Subcutaneous abdominal adipose tissue (tissue), 5 donors: ENCODE measurements at regions not wholly inside any gene's neighbourhood (a gene's known extent, or its start where the extent isn't known, plus 50 kb on each side); places are given as distances from the start of the nearest gene placed in this dataset.

Experiments
- H3K27ac ChIP-seq: one replicate; pipeline ENCODE4 v1.7.0; 2013; ENCODE audit warnings: low read depth, mild to moderate bottlenecking, inconsistent platforms, low read length, moderate library complexity
- H3K27me3 ChIP-seq, 5 donors: one replicate each; pipeline ENCODE4 v1.7.0; 2013; ENCODE audit warnings: low read length in 5 of 5, inconsistent platforms in 1 of 5; ENCODE audit not compliant: control insufficient read depth in 5 of 5, insufficient read depth in 4 of 5
- H3K36me3 ChIP-seq, 5 donors: one replicate each; pipeline ENCODE4 v1.7.0; 2013; ENCODE audit warnings: low read length in 5 of 5; ENCODE audit not compliant: control insufficient read depth in 5 of 5, insufficient read depth in 5 of 5
- H3K4me1 ChIP-seq, 5 donors: one replicate each; pipeline ENCODE4 v1.7.0; 2013; ENCODE audit warnings: low read length in 5 of 5, mild to moderate bottlenecking in 3 of 5, moderate library complexity in 1 of 5; ENCODE audit not compliant: control insufficient read depth in 5 of 5, insufficient read depth in 5 of 5
- H3K4me3 ChIP-seq, 5 donors: one replicate each; pipeline ENCODE4 v1.7.0; 2013; ENCODE audit warnings: low read length in 5 of 5, low read depth in 1 of 5
- H3K9ac ChIP-seq, 5 donors: one replicate each; pipeline ENCODE4 v1.7.0; 2013; ENCODE audit warnings: low read length in 5 of 5, mild to moderate bottlenecking in 4 of 5, moderate library complexity in 3 of 5
- H3K9me3 ChIP-seq, 5 donors: one replicate each; pipeline ENCODE4 v1.7.0; 2013; ENCODE audit warnings: low read length in 5 of 5; ENCODE audit not compliant: control insufficient read depth in 5 of 5
- donor health status: healthy.
- donor health status: healthy.
- donor health status: healthy.
- donor health status: healthy.
- donor health status: healthy.

GRCh38 chr4:59979061-59979460, 1221.1 kb upstream of the ADGRL3 start:
- Histone ChIP-seq H3K27me3 (no peaks in the 10 kb centered on the region), H3K27ac (no peak overlapping the region), H3K36me3 (no peaks in the 10 kb centered on the region), H3K9ac (no peak overlapping the region), H3K4me1 (no peaks in the 10 kb centered on the region), H3K4me3 (no peak overlapping the region), H3K9me3 (peaks cover 0 to 2% (median 0%) of the 10 kb centered on the region in 5 donors)

- Histone ChIP-seq H3K36me3 (no peaks in the 10 kb centered on the region), H3K9ac (no peak overlapping the region), H3K9me3 (peaks cover 0 to 2% (median 0%) of the 10 kb centered on the region in 5 donors), H3K27ac (no peak overlapping the region), H3K4me3 (no peak overlapping the region), H3K4me1 (no peaks in the 10 kb centered on the region), H3K27me3 (no peaks in the 10 kb centered on the region)
Measured at GRCh38 chr4:59983852-59984251, 1216.3 kb upstream of the ADGRL3 start.

- Histone ChIP-seq H3K9me3 (no peaks in the 10 kb centered on the region), H3K9ac (no peak overlapping the region), H3K27ac (no peak overlapping the region)
Measured at GRCh38 chr4:59987289-59987688, 1212.8 kb upstream of the ADGRL3 start.

GRCh38 chr4:59994118-59994517, 1206.0 kb upstream of the ADGRL3 start:
- Histone ChIP-seq H3K27ac (no peak overlapping the region), H3K36me3 (no peaks in the 10 kb centered on the region), H3K4me1 (no peaks in the 10 kb centered on the region), H3K4me3 (no peak overlapping the region), H3K27me3 (no peaks in the 10 kb centered on the region), H3K9me3 (peaks cover 3 to 17% (median 7%) of the 10 kb centered on the region in 5 donors), H3K9ac (no peak overlapping the region)

More at GRCh38 chr4:59987289-59987688, 1212.8 kb upstream of the ADGRL3 start:
- Histone ChIP-seq H3K4me1 (no peaks in the 10 kb centered on the region), H3K36me3 (no peaks in the 10 kb centered on the region), H3K27me3 (no peaks in the 10 kb centered on the region), H3K4me3 (no peak overlapping the region)

GRCh38 chr4:60002603-60003337, 1197.4 kb upstream of the ADGRL3 start:
- no peaks in the 10 kb centered on the region for H3K27me3 ChIP-seq
- no peaks in the 10 kb centered on the region for H3K36me3 ChIP-seq
- H3K9ac ChIP-seq, result no peak overlapping the region
- H3K4me3 ChIP-seq, result no peak overlapping the region
- peaks cover 0 to 15% (median 3%) of the 10 kb centered on the region in 5 donors for H3K9me3 ChIP-seq
- no peaks in the 10 kb centered on the region for H3K4me1 ChIP-seq
- no peak overlapping the region for H3K27ac ChIP-seq

- H3K36me3 ChIP-seq, result no peaks in the 10 kb centered on the region
- no peak overlapping the region for H3K9ac ChIP-seq
- H3K4me1 ChIP-seq, result no peaks in the 10 kb centered on the region
Measured at GRCh38 chr4:60013464-60014184, 1186.5 kb upstream of the ADGRL3 start.

GRCh38 chr4:60016971-60017370, 1183.2 kb upstream of the ADGRL3 start:
- no peak overlapping the region for H3K27ac ChIP-seq
- no peaks in the 10 kb centered on the region for H3K27me3 ChIP-seq
- no peaks in the 10 kb centered on the region for H3K9me3 ChIP-seq
- H3K4me1 ChIP-seq, result no peaks in the 10 kb centered on the region
- no peaks in the 10 kb centered on the region for H3K36me3 ChIP-seq
- H3K9ac ChIP-seq, result no peak overlapping the region
- no peak overlapping the region for H3K4me3 ChIP-seq

More at GRCh38 chr4:60013464-60014184, 1186.5 kb upstream of the ADGRL3 start:
- Histone ChIP-seq H3K4me3 (no peak overlapping the region), H3K27me3 (no peaks in the 10 kb centered on the region), H3K9me3 (peaks cover 0 to 2% (median 0%) of the 10 kb centered on the region in 5 donors), H3K27ac (no peak overlapping the region)

- H3K4me3 ChIP-seq, result no peak overlapping the region
Measured at GRCh38 chr4:60019180-60019579, 1180.9 kb upstream of the ADGRL3 start.

GRCh38 chr4:60019946-60020345, 1180.2 kb upstream of the ADGRL3 start:
- H3K4me1 ChIP-seq, result no peaks in the 10 kb centered on the region
- H3K27me3 ChIP-seq, result no peaks in the 10 kb centered on the region
- no peaks in the 10 kb centered on the region for H3K9me3 ChIP-seq
- H3K27ac ChIP-seq, result no peak overlapping the region
- H3K4me3 ChIP-seq, result no peak overlapping the region
- no peak overlapping the region for H3K9ac ChIP-seq
- H3K36me3 ChIP-seq, result no peaks in the 10 kb centered on the region

More at GRCh38 chr4:60019180-60019579, 1180.9 kb upstream of the ADGRL3 start:
- Histone ChIP-seq H3K9ac (no peak overlapping the region), H3K27me3 (no peaks in the 10 kb centered on the region), H3K9me3 (no peaks in the 10 kb centered on the region), H3K27ac (no peak overlapping the region), H3K4me1 (no peaks in the 10 kb centered on the region), H3K36me3 (no peaks in the 10 kb centered on the region)

GRCh38 chr4:60020389-60020788, 1179.7 kb upstream of the ADGRL3 start:
- Histone ChIP-seq H3K27me3 (no peaks in the 10 kb centered on the region), H3K4me1 (no peaks in the 10 kb centered on the region), H3K36me3 (no peaks in the 10 kb centered on the region), H3K27ac (no peak overlapping the region), H3K9me3 (no peaks in the 10 kb centered on the region), H3K4me3 (no peak overlapping the region), H3K9ac (no peak overlapping the region)
